Hepatocyte (in vitro differentiated cells): ENCODE measurements at regions not wholly inside any gene's neighbourhood (a gene's known extent, or its start where the extent isn't known, plus 50 kb on each side); places are given as distances from the start of the nearest gene placed in this dataset.

Source experiments
- CTCF ChIP-seq: fragments of 200-600 bp; sonication (generic); IDR thresholded peaks from 2 replicates; pipeline ENCODE4 v1.5.1; 2016; ENCODE audit warnings: antibody characterized with exemption, mild to moderate bottlenecking; ENCODE audit not compliant: poor library complexity
- EZH2 ChIP-seq: fragments of 200-600 bp; sonication (generic); IDR thresholded peaks from 2 replicates; pipeline ENCODE4 v1.6.1; 2016; ENCODE audit warnings: antibody characterized with exemption, mild to moderate bottlenecking, borderline replicate concordance

- TF ChIP-seq CTCF = no peak
- TF ChIP-seq EZH2 = no peak
These were observed 150.8 kb upstream of the DAAM1 start for GRCh38 chr14:59037620-59038019.
